Activated CD8-positive, alpha-beta memory T cell treated with anti-CD3 and anti-CD28 coated beads for 48 hours (primary cell): ENCODE measurements at regions not wholly inside any gene's neighbourhood (a gene's known extent, or its start where the extent isn't known, plus 50 kb on each side); places are given as distances from the start of the nearest gene placed in this dataset.

Source experiments
- DNase-seq, 3 experiments: peaks; one replicate each; pipeline ENCODE4 v3.0.0-alpha.2; 2020; ENCODE audit warnings: low read depth in 2 of 3, low spot score in 2 of 3

DNA sequence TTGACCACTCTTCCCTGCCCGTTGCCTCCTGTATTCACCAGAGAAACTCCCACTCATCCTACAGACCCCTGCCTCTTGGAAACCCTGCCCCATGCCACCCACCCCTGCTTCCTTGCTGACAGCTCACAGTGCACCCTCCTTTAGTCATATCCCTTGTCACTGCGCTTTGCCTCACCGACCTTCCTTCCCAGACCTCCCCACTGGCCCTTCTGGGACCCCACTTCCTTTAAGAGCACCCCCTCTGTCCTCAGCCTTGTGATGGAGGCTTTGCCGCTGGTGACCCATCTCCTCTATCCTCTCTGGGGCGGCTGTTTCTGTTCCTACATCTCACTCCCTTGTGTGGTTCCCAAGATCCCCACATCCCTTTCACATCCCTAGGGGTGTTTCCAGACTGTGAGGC is 92.8 kb upstream of the ZMIZ1 start:
- DNase-seq = no peak

DNA sequence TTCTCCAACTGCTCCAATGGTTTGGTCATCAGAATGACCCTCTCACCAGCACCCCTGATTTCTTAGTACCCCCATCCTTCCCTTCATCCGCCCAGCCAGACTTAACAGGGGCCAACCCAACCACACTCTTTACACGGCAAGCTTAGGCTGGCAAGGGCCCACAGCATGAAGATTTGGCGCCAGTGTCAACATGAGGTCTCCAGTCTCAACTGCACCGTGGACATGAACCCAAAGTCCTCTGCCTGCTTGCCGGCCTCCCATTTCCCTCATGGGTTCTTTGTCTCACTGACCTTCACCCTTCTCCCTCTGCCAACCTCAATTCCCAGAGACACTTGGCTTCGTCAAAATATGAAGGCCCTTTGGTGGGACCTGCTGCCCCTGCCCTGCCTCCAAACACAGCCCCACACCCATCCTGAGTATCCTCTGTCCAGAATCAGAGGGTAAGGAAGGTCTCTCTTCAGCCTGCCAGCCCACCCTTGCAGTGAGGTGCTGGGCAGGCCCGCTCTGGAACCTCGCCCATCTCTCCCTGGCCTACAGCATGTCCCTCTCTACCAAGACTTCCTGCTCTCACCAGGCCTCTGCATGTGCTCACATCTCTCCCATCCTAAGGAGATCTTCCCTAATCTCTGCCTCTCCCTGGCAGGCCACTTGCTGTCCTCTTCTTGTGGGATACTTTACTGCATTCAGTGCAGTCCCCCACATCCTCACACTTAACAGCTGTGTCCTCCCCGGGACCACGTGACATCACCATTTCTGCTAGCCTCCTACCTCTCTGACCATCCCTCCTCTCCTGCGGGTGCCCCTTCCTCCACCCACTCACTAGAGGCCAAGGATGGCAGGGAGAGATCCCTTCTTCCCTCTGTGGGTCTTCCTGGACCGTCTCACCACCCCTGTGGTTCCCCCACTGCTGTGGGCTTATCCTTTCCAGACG is 91.7 kb upstream of the ZMIZ1 start:
- no peak for DNase-seq

DNA sequence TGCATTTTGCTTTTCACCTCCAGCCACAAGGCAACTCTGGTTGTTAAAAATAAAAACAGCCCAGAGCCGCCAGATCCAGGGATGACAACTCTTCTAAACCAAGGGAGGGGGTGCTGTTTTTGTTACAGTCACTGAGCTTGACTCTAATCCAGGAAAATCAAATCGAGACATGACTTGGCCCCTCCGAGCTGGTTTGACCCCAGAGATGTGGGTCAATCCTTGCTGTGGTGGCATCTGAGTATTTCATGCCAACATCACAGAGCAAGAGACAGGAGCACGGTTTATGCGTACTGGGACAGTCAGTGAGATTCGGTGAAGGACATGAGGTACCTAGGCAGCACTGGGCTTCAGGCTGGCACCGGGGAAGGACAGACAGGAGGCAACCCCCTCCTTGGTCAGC is 88.8 kb upstream of the ZMIZ1 start:
- DNase-seq = no peak

DNA sequence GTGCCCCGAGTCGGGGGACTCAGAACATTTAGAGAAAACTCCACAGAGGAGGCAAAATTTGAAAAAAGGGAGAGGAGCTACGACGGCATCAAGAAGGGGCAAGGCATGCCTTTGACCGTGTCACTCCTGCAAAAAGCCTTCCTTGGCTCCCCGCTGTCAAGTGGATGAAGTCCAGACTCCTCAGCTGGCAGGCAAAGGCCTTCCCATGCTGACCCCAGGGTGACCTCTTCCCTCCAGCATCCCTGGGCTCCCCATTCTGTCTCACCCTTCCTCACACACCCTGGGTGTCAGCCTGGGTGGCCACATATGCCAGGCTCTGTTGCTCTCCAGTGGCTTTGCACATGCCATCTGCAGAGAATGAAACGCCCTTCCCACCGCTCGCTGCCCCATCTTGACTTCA is 88.4 kb upstream of the ZMIZ1 start:
- no peak for DNase-seq

DNA sequence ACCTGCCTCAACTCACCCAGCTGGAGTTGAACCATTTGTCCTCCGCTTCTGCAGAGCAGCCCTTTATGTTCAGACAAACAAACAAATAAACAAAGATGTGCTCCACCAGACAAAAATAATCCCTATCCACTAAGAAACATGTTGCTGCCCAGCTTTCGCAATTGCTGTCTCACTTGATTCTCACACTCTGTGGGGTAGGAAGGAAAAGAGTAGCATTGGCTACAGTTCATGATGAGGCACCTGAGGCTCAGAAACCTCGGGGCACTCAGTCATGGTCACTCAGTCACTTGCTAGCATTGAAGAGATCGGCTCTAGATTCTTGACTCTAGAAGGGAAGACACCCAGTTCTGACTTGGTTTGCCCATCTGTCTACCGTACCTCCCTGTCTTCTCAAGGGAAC is 88.0 kb upstream of the ZMIZ1 start:
- DNase-seq = no peak

DNA sequence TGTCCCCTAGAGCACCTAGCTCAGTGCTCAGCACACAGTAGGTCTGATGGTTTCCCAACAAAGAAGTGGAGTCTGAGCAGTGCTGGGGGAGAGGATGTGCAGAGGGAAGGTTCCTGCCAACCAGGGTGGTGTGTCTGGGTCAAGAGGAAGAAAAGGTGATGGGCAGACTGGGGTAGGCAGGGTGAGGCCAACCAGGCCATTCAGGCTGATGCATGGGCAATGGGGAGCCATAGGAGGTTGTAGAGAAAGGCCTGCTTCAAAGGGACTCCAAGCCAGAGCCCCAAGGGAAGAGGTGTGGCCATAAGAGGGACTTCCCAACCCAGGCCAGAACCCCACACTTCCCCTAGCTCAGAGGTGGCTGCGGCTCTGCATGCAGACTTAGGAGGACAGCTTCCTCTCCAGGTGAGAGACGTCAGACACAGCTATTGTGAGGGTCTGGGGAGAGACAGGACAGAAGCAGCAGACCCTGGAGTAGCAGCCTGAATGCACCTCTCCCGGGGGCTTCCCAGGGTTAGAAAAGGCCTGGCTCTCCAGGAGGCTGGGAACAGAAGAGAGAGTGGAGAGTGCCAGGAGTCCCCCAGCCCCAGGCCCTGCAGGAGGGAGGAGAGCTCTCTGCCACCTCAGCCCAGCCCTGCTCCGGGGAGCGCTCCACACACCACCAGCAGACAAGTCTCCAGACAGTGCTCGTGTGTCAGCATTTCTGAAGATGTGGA is 87.4 kb upstream of the ZMIZ1 start:
- no peak for DNase-seq

DNA sequence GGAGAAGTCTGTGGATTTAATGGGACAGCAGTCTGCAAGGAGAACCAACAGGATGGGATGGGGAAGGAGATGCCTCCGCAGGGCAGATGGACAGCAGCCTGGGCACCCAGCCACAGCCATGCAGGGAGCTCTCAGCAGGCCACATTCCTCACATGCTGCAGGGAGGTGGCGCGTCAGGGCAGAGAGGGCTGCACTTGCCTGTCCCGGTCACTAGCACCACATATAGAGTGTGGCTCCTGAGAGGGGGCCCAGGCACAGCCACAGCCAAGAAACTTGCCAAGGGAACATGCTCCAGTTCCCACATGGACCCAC is 86.8 kb upstream of the ZMIZ1 start:
- DNase-seq = no peak

DNA sequence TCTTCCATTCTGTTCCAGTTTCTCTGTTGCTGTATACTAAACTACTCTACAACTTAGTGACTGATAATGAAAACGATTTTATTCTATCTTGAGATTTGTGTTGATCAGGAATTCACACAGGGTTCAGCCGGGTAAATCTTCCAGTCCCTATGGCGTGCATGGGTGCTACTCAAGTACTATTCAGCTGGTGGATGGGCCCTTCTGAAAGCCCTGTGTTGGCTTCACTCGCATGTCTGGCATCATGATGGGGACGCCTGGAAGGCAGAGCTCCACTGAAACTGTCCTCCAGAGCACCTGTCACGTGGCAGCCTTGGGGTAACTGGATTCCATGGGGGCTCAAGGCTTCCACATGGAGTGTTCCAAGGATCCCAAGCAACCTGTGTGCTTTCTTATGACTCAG is 86.0 kb upstream of the ZMIZ1 start:
- DNase-seq = no peak

DNA sequence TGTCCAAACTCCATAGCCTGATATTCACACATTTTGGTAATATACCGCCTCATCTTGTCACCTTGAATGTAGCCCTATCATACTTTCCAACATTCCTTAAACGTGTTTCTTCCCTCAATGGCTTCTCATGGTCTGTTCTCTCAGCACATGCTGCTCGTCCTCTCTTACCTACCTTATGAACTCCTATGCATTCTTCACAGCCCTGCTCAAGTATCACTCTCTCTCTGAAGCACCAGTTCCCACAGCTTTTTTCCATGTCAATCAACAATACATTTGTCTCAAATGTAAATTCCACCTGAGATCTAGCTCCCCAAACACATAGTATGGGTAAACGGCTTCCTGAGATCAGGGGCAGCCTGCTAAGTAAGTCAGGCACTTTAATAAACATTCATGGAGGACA is 85.2 kb upstream of the ZMIZ1 start:
- no peak for DNase-seq

DNA sequence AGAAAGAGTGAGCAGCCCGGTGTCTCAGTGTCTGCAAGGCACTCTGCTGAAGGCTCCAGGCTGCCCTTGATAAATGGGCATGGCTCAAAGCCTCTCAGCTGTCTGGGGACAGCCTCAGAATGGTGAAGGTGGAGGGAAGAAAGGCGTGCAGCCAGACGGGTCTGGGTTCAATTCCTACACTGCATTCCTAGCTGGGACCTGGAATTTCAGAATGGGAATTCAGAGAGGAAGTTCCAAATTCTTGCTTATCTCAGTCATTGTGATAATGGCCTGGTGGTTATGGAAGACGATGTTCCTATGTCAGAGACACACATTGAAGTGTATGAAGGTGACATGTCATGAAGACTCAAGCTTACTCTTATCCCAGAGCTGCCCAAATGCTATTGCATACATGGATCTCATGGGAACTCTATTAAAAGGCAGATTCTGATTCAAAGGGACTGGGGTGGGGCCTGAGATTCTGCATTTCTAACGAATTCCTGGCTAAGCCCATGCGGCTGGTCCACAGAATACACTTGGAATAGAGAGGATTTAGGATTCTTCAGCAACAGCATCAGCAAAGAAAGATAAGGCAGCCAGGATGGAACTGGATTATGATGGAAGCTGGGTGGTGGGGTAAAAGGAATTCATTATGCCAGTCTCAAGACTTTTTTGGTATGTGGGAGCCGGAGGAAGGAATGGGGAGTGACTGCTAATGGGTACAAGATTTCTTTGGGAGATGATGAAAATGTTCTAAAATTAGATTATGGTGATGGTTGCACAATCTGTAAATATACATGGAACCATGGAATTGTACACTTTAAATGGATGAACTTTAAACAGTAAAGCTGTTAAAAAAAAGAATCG is 82.6 kb upstream of the ZMIZ1 start:
- DNase-seq = no peak

DNA sequence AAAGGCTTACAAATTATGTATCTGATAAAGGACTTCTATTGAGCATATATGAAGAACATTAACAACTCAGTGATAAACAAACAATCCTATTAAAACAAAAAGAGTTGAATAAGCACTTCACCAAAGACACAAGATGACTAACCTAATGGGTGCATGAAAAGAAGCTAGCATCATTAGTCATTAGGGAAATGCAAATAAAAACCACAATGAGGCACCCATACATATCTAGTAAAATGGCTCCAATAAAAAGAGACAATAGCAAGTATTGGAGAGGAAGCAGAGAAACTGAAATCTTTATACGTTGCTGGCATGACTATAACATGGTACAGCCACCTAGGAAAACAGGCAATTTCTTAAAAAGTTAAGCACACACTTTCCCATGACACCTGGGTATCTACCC is 77.6 kb upstream of the ZMIZ1 start:
- no peak for DNase-seq

DNA sequence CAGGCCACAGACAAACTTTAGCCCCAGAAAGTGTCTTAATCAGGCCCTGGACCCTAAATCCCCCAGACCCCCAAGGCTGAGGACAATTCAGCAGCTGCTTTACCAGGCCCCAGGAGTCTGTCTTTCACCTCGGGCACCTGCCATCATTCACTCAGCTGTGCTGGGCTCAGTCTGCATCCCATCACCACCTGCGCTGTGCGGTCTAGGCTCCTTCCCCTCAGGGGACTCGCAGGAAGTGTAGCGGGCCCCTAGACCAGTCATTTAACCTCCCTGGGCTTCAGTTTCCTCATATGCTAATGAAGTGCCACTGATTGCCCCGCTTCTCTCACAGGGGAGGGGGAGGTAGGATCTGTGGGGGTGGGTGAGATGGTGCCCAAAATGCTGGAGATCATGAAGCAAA is 76.4 kb upstream of the ZMIZ1 start:
- DNase-seq = no peak

DNA sequence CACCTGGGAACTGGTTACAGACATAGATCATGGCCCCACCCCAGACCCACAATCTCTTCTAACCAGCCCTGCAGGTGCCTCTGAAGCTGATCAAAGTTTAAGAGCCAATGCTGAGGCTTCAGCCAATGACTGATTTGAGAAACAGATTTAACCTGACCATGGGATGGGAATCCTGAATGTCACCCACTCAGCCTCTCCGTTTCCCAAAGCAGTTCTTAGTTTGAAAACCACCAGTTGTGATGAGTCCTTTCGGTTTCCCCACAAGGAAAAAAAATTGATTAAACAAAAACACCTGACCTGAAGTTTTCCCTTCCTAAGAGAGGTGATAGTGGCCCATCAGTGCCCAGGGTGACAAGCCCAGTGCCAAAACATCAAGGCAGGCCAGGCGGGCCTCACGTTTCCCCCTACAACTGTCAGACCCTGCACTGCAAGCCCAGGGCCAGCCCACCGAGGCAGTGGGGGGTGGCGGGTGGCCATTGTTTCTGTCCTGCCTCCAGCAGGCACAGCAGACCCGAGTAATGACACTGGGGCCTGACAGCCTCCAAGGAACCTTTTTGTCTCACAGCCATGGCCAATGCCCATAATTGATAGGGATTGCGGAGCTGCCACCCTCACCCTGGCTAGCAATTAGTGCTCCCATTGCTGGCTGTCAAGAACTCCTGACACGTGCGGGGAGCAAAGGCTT is 75.4 kb upstream of the ZMIZ1 start:
- no peak for DNase-seq

DNA sequence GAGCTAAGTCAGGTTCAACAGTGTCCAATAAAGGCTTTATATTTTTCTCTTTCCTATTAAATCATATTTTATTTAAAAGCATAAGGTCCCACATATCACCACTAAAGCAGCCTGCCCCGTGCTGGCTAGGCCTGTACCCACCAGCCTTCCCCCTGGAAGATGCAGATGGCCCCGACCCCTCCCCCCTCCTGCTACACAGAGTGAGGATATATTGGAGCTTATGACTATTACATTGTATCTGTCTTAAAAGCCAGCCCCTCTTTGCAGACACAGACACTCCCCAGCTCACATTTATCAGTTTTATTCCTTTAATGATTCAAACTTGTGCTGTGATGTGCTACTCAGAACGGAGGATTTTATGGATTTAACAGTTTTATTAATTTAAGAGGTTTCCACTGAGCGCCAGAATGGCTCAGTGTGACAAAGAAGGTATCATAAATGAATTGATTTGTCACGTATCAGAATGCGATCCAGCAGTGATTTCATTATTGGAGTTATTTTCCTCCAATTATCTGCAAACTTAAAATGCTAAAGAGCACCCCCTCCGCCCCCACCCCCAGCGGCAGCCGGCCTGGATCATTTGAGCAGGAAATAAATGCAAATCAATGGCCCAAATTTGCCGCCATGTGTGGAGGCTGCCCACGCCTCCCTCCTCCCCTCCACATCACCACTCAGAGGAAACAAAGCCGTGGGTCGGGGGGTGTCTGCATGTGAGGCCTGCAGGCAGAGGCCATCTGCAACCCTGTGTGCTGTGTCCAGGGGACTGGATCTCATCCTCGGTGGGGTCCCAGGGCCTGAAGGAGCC is 72.6 kb upstream of the ZMIZ1 start:
- no peak for DNase-seq

DNA sequence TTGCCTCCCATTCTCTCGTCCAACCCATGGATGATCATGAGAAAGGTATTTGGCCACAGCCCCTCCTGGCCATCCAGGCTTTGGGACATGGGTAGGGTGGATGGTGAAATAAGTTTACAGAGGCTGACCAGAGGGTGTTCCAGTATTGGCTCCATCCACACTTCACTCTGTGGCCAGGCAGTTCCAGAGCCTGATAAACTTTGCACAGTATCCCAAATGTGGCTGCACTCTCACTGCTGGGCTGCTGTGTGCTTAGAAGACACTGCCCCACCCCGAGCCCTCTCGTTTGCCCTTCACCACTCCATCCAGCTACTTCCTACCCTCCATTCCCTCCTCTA is 72.0 kb upstream of the ZMIZ1 start:
- DNase-seq = no peak

DNA sequence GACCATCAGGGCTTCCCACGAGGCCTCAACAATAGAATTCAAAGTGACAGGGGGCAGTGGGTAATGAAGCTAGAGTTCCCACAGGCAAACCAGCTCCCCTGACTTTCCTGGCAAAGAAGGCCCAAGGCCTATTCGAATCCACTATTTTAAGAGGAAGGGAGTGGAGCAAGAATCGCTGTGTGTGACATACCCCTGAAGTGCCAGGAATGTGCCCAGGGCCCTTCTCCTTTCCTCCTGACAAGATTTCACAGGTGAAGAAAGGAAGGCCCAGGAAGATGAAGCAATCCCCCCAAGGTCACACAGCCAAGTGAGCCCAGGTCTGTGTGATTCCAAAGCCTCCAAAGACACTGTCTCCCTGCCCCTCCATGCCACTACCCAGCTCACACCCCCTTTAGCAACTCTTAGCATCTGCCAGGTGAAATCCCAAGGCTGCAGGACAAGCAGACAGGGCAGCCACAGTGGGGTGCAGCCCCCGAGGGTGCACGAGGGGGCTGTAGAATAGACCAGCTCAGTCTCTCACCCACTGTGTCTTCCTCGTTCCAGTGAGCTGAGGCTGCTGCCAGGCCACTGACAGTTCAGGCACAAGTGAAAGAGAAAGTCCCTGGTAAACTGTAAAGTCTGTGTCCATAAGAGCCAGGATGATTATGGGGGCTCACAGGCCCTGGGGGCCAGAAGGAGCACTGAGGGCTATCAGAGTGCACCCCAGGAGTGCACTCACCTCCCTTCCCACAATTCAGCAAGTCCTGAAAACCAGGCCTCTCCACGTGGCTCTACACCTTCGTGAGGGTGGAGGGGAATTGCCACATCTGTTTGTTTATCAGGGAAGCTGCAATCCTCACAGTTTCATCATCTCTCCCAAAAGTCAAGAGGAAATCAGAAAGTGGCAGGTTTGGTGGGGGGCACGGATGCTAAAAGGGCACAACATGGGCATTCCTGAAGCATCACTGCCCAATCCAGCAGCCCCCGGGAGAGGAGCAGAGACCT is 70.8 kb upstream of the ZMIZ1 start:
- no peak for DNase-seq

DNA sequence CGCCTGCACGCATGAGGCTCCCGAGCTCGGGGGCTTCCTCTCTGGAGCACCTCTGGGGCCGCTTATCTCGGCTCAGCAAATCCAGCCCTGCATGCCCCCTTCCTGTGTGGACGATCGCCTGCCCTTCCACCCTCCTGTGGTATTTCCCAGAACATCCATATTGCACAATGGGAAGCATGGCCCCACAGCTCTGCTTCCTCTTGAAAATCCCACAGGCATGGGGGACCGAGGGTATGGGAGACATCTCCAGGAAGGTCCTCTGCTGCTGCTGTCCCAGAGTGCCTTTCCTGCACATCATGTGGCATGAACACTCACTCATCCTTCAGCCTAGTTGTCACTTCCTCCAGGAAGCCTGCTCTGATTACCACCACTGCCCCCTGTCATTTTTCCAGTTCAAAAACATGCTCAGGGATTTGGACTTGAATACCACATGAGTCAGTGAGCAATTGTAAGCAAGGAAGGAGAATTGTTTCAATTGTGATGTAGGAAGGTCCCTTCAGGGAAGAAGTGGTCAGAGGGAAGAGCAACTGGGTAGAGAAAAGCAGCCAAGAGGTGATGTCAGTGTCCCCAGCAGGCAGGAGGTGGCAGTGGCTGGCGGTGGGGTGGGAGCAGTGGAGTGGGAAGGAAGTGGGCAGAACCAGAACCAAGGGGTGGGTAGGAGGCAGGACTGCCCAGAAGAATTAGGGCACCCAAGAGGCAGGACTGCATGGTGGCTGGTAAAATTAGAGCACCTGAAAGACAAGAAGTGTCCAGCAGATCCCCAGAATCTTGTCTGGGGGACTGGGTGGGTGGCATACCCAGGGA is 67.5 kb upstream of the ZMIZ1 start:
- DNase-seq = no peak

DNA sequence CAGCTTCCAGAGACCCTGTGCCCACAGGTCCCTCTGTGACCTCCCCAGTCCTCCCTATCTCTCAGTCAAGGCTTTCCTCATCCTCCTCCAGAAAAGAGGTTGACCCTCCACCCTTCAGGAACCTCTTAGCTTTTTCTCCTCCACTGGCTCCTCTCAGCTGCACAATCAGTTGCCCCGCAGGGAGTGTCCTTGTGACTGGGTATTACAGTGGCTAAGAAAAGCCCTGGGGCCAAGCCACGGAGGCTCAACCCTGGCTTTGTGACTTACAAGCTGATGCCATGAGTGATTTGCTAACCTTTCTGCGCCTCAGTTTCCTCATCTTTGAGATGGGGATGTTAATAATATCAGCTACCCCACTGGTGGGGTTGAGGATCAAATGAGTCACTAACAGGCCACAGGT is 66.4 kb upstream of the ZMIZ1 start:
- no peak for DNase-seq
